Loucy (cell line): ENCODE measurements at regions not wholly inside any gene's neighbourhood (a gene's known extent, or its start where the extent isn't known, plus 50 kb on each side); places are given as distances from the start of the nearest gene placed in this dataset.

Source experiments
- H2AFZ ChIP-seq: fragments of 200-600 bp; sonication (generic); 2 replicates; pipeline ENCODE4 v1.6.0; 2016; ENCODE audit warnings: antibody characterized with exemption, mild to moderate bottlenecking, low read length, moderate library complexity
- H3F3A ChIP-seq: fragments of 200-600 bp; 2 replicates; pipeline ENCODE4 v1.6.0; 2016; ENCODE audit warnings: antibody characterized with exemption, low read depth, mild to moderate bottlenecking
- H3K27me3 ChIP-seq: fragments of 200-600 bp; sonication (generic); 2 replicates; pipeline ENCODE4 v1.6.1; 2014; ENCODE audit warnings: low read length, mild to moderate bottlenecking; ENCODE audit not compliant: insufficient read depth, poor library complexity, severe bottlenecking
- H3K36me3 ChIP-seq: fragments of 200-600 bp; sonication (generic); 2 replicates; pipeline ENCODE4 v1.6.1; 2016; ENCODE audit warnings: low read length; ENCODE audit not compliant: insufficient read depth
- H3K4me1 ChIP-seq: fragments of 200-600 bp; sonication (generic); 2 replicates; pipeline ENCODE4 v1.5.1; 2014; ENCODE audit warnings: low read length, mild to moderate bottlenecking; ENCODE audit not compliant: insufficient read depth, poor library complexity, severe bottlenecking
- H3K4me2 ChIP-seq: fragments of 200-600 bp; sonication (generic); 2 replicates; pipeline ENCODE4 v1.6.0; 2014; ENCODE audit warnings: antibody characterized with exemption, low read length, low read depth, mild to moderate bottlenecking; ENCODE audit not compliant: poor library complexity, severe bottlenecking
- H3K4me3 ChIP-seq: fragments of 200-600 bp; sonication (generic); 2 replicates; pipeline ENCODE4 v1.5.1; 2014; ENCODE audit warnings: low read length, mild to moderate bottlenecking, mixed read lengths; ENCODE audit not compliant: poor library complexity, severe bottlenecking
- H3K79me2 ChIP-seq: fragments of 200-600 bp; sonication (generic); 2 replicates; pipeline ENCODE4 v1.6.1; 2014; ENCODE audit warnings: low read length; ENCODE audit not compliant: insufficient read depth
- H3K9ac ChIP-seq: fragments of 200-600 bp; sonication (generic); 2 replicates; pipeline ENCODE4 v1.6.0; 2014; ENCODE audit warnings: mild to moderate bottlenecking, low read depth, low read length, moderate library complexity; ENCODE audit not compliant: poor library complexity, severe bottlenecking
- H3K9me2 ChIP-seq: fragments of 200-600 bp; sonication (generic); replicated peaks from 2 replicates; pipeline ENCODE4 v1.6.1; 2016; ENCODE audit warnings: low read depth, low read length, mixed read lengths
- H3K9me3 ChIP-seq: fragments of 200-600 bp; sonication (generic); 2 replicates; pipeline ENCODE4 v1.6.1; 2014; ENCODE audit warnings: mild to moderate bottlenecking, antibody characterized with exemption, low read length, low read depth; ENCODE audit not compliant: insufficient read depth
- H4K20me1 ChIP-seq: fragments of 200-600 bp; sonication (generic); 2 replicates; pipeline ENCODE4 v1.6.0; 2014; ENCODE audit warnings: antibody characterized with exemption, low read length, mild to moderate bottlenecking; ENCODE audit not compliant: insufficient read depth, poor library complexity, severe bottlenecking
- CTCF ChIP-seq: fragments of 200-600 bp; sonication (generic); conservative IDR thresholded peaks from 2 replicates; pipeline ENCODE4 v1.5.1; 2014; ENCODE audit warnings: mild to moderate bottlenecking, antibody characterized with exemption, low read length
- EZH2phosphoT487 ChIP-seq: fragments of 200-600 bp; IDR thresholded peaks from 2 replicates; pipeline ENCODE4 v1.6.1; 2018; ENCODE audit warnings: antibody characterized with exemption, mild to moderate bottlenecking, moderate library complexity, borderline replicate concordance

- Histone ChIP-seq H3K27me3 (no peaks in the 10 kb centered on the region), H3K36me3 (no peaks in the 10 kb centered on the region), H3K9ac (no peak overlapping the region)
Measured at GRCh38 chr3:117103675-117104074, 394.1 kb downstream of the TUSC7 start.

GRCh38 chr3:117104381-117104780 is 394.8 kb downstream of the TUSC7 start:
- Histone ChIP-seq H3K9ac (no peak overlapping the region), H3F3A (no peaks in the 10 kb centered on the region), H4K20me1 (no peaks in the 10 kb centered on the region), H3K4me2 (no peak overlapping the region), H3K4me1 (no peaks in the 10 kb centered on the region), H3K79me2 (no peaks in the 10 kb centered on the region), H3K9me2 (no peaks in the 10 kb centered on the region), H3K4me3 (no peak overlapping the region), H3K9me3 (no peaks in the 10 kb centered on the region), H2AFZ (no peak overlapping the region), H3K27me3 (no peaks in the 10 kb centered on the region), H3K36me3 (no peaks in the 10 kb centered on the region)
- TF ChIP-seq CTCF (no peak), EZH2phosphoT487 (no peak)

More at GRCh38 chr3:117103675-117104074, 394.1 kb downstream of the TUSC7 start:
- Histone ChIP-seq H2AFZ (no peak overlapping the region), H3K4me2 (no peak overlapping the region), H3F3A (no peaks in the 10 kb centered on the region), H3K4me3 (no peak overlapping the region), H3K9me2 (no peaks in the 10 kb centered on the region), H4K20me1 (no peaks in the 10 kb centered on the region), H3K9me3 (no peaks in the 10 kb centered on the region), H3K79me2 (no peaks in the 10 kb centered on the region), H3K4me1 (no peaks in the 10 kb centered on the region)
- TF ChIP-seq CTCF (no peak), EZH2phosphoT487 (no peak)

- no peak overlapping the region for H3K9ac ChIP-seq
- H4K20me1 ChIP-seq: no peaks in the 10 kb centered on the region
- TF ChIP-seq EZH2phosphoT487: no peak
- TF ChIP-seq CTCF: no peak
- no peak overlapping the region for H3K4me2 ChIP-seq
- no peaks in the 10 kb centered on the region for H3K4me1 ChIP-seq
- no peaks in the 10 kb centered on the region for H3K9me2 ChIP-seq
- H3K79me2 ChIP-seq: no peaks in the 10 kb centered on the region
- no peaks in the 10 kb centered on the region for H3K36me3 ChIP-seq
- H3F3A ChIP-seq: no peaks in the 10 kb centered on the region
- no peaks in the 10 kb centered on the region for H3K9me3 ChIP-seq
- no peak overlapping the region for H3K4me3 ChIP-seq
- H2AFZ ChIP-seq: no peak overlapping the region
- no peaks in the 10 kb centered on the region for H3K27me3 ChIP-seq
Measured at GRCh38 chr3:117104792-117105191, 395.2 kb downstream of the TUSC7 start.
